ENCODE measurements at regions not wholly inside any gene's neighbourhood (a gene's known extent, or its start where the extent isn't known, plus 50 kb on each side); places are given as distances from the start of the nearest gene placed in this dataset.

- ATAC-seq (no peak), DNase-seq (no peak)
- Mint-ChIP-seq H3K27ac (no peak overlapping the region), H3K4me1 (no peaks in the 10 kb centered on the region), H3K4me3 (no peak overlapping the region), H3K9me3 (no peaks in the 10 kb centered on the region), H3K27me3 (peaks cover 16% of the 10 kb centered on the region)
These were observed 96.1 kb upstream of the PIK3C3 start for GRCh38 chr18:41858761-41859555.

- Mint-ChIP-seq H3K27ac (no peak overlapping the region), H3K27me3 (peaks cover 7% of the 10 kb centered on the region), H3K9me3 (no peaks in the 10 kb centered on the region), H3K4me1 (no peaks in the 10 kb centered on the region), H3K4me3 (no peak overlapping the region)
- ATAC-seq (no peak), DNase-seq (no peak)
These were observed 101.8 kb upstream of the PIK3C3 start for GRCh38 chr18:41853280-41853679.

- DNase-seq (no peak), ATAC-seq (no peak)
- H3K4me3 Mint-ChIP-seq = no peak overlapping the region
- H3K27me3 Mint-ChIP-seq = peaks cover 16% of the 10 kb centered on the region
- H3K4me1 Mint-ChIP-seq = no peaks in the 10 kb centered on the region
- H3K27ac Mint-ChIP-seq = no peak overlapping the region
- no peaks in the 10 kb centered on the region for H3K9me3 Mint-ChIP-seq
These were observed 104.3 kb upstream of the PIK3C3 start for GRCh38 chr18:41850781-41851180.

GRCh38 chr18:41849632-41850031 lies 105.4 kb upstream of the PIK3C3 start:
- Mint-ChIP-seq H3K4me3 (no peak overlapping the region), H3K27ac (no peak overlapping the region), H3K4me1 (no peaks in the 10 kb centered on the region), H3K9me3 (no peaks in the 10 kb centered on the region), H3K27me3 (peaks cover 9% of the 10 kb centered on the region)
- ATAC-seq (no peak), DNase-seq (no peak)

GRCh38 chr18:41845563-41845962 lies 109.5 kb upstream of the PIK3C3 start:
- peaks cover 9% of the 10 kb centered on the region for H3K27me3 Mint-ChIP-seq
- no peaks in the 10 kb centered on the region for H3K4me1 Mint-ChIP-seq
- no peaks in the 10 kb centered on the region for H3K9me3 Mint-ChIP-seq
- no peak for DNase-seq
- no peak overlapping the region for H3K4me3 Mint-ChIP-seq
- no peak overlapping the region for H3K27ac Mint-ChIP-seq
- no peak for ATAC-seq

- Mint-ChIP-seq H3K4me1 (no peaks in the 10 kb centered on the region), H3K27ac (no peak overlapping the region), H3K27me3 (peaks cover 9% of the 10 kb centered on the region), H3K4me3 (no peak overlapping the region), H3K9me3 (no peaks in the 10 kb centered on the region)
- no peak for DNase-seq
- no peak for ATAC-seq
These were observed 112.1 kb upstream of the PIK3C3 start for GRCh38 chr18:41842886-41843285.

- no peak for ATAC-seq
- Mint-ChIP-seq H3K4me3 (no peak overlapping the region), H3K9me3 (no peaks in the 10 kb centered on the region), H3K27me3 (no peaks in the 10 kb centered on the region), H3K4me1 (no peaks in the 10 kb centered on the region), H3K27ac (no peak overlapping the region)
- no peak for DNase-seq
These were observed 125.2 kb upstream of the PIK3C3 start for GRCh38 chr18:41829647-41830516.

GRCh38 chr18:41828137-41828536 lies 126.9 kb upstream of the PIK3C3 start:
- Mint-ChIP-seq H3K27ac (no peak overlapping the region), H3K27me3 (no peaks in the 10 kb centered on the region), H3K4me3 (no peak overlapping the region), H3K4me1 (no peaks in the 10 kb centered on the region), H3K9me3 (no peaks in the 10 kb centered on the region)
- ATAC-seq = no peak
- DNase-seq = no peak

GRCh38 chr18:41820784-41821183 lies 134.2 kb upstream of the PIK3C3 start:
- no peak for DNase-seq
- ATAC-seq = no peak
- Mint-ChIP-seq H3K9me3 (no peaks in the 10 kb centered on the region), H3K27me3 (peaks cover 19% of the 10 kb centered on the region), H3K27ac (no peak overlapping the region), H3K4me3 (no peak overlapping the region), H3K4me1 (peaks cover 7% of the 10 kb centered on the region)

GRCh38 chr18:41818381-41819355 lies 136.4 kb upstream of the PIK3C3 start:
- Mint-ChIP-seq H3K27me3 (peaks cover 19% of the 10 kb centered on the region), H3K9me3 (peaks cover 5 to 6% of the 10 kb centered on the region in 2 donors), H3K27ac (no peak overlapping the region), H3K4me1 (peaks cover 7% of the 10 kb centered on the region), H3K4me3 (no peak overlapping the region)
- ATAC-seq (no peak), DNase-seq (no peak)

GRCh38 chr18:41814651-41815050 lies 140.4 kb upstream of the PIK3C3 start:
- Mint-ChIP-seq H3K27ac (no peak overlapping the region), H3K4me1 (no peaks in the 10 kb centered on the region), H3K27me3 (peaks cover 15% of the 10 kb centered on the region), H3K4me3 (no peak overlapping the region), H3K9me3 (peaks cover 9 to 14% of the 10 kb centered on the region in 2 donors)
- ATAC-seq = no peak
- no peak for DNase-seq

- Mint-ChIP-seq H3K4me1 (no peaks in the 10 kb centered on the region), H3K4me3 (no peak overlapping the region), H3K27ac (no peak overlapping the region), H3K9me3 (peaks cover 9 to 14% of the 10 kb centered on the region in 2 donors), H3K27me3 (peaks cover 8% of the 10 kb centered on the region)
- DNase-seq (no peak), ATAC-seq (no peak)
These were observed 145.4 kb upstream of the PIK3C3 start for GRCh38 chr18:41809652-41810051.

- DNase-seq (no peak), ATAC-seq (no peak)
- H3K4me3 Mint-ChIP-seq = no peak overlapping the region
- H3K4me1 Mint-ChIP-seq = no peaks in the 10 kb centered on the region
- no peaks in the 10 kb centered on the region for H3K9me3 Mint-ChIP-seq
- H3K27me3 Mint-ChIP-seq = peaks cover 8% of the 10 kb centered on the region
- no peak overlapping the region for H3K27ac Mint-ChIP-seq
These were observed 149.7 kb upstream of the PIK3C3 start for GRCh38 chr18:41805341-41805740.

GRCh38 chr18:41798879-41799278 lies 156.2 kb upstream of the PIK3C3 start:
- no peaks in the 10 kb centered on the region for H3K4me1 Mint-ChIP-seq
- H3K4me3 Mint-ChIP-seq = no peak overlapping the region
- ATAC-seq (no peak), DNase-seq (no peak)
- H3K27me3 Mint-ChIP-seq = no peaks in the 10 kb centered on the region
- H3K9me3 Mint-ChIP-seq = no peaks in the 10 kb centered on the region
- H3K27ac Mint-ChIP-seq = no peak overlapping the region

- H3K27me3 Mint-ChIP-seq = peaks cover 8% of the 10 kb centered on the region
- H3K9me3 Mint-ChIP-seq = no peaks in the 10 kb centered on the region
- no peak overlapping the region for H3K4me3 Mint-ChIP-seq
- DNase-seq (no peak), ATAC-seq (no peak)
- H3K4me1 Mint-ChIP-seq = no peaks in the 10 kb centered on the region
- H3K27ac Mint-ChIP-seq = no peak overlapping the region
These were observed 164.3 kb upstream of the PIK3C3 start for GRCh38 chr18:41790687-41791086.
